ENCODE measurements at regions not wholly inside any gene's neighbourhood (a gene's known extent, or its start where the extent isn't known, plus 50 kb on each side); places are given as distances from the start of the nearest gene placed in this dataset.

DNA sequence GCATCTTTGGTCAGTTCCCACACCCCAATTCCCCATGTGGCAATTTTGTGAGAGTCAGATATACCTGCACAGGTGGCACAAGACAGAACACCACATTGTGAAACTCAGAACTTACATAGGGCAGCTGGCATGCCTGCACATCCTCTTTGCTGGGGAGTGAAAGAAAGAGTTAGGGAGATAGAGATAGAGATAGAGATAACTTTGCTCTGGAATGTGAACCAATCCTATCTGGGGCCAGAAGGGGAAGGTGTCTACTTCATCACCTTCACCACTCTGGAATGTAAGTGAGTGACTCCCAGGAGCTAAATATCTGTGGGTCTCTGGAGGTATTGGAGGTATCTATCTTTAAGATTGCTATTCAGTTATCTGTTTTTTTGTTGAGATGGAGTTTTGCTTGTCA is 289.2 kb downstream of the OGFRL1 start:
- ChIA-PET CTCF (no interaction called here), POLR2A (no interaction called here)
- Mint-ChIP-seq H3K4me3 (no peak overlapping the region), H3K27me3 (no peaks in the 10 kb centered on the region), H3K9me3 (peaks cover 0 to 2% (median 0%) of the 10 kb centered on the region in 11 donors), H3K4me1 (no peaks in the 10 kb centered on the region), H3K27ac (no peak overlapping the region), H3K36me3 (no peaks in the 10 kb centered on the region)
- DNase-seq = no peak
- H3K27ac ChIP-seq (ENCODE audit: low read depth, low read length) = no peak overlapping the region
- no peak overlapping the region for H3K4me3 ChIP-seq (ENCODE audit: low read length)
- intact Hi-C loops (cut with micrococcal nuclease) = no loop called here
- H3K36me3 ChIP-seq (ENCODE audit: control insufficient read depth in 2 of 3, insufficient read depth in 3 of 3, low read length in 3 of 3) = no peaks in the 10 kb centered on the region
- H3K4me1 ChIP-seq (ENCODE audit: control insufficient read depth in 2 of 2, insufficient read depth in 2 of 2, low read length in 2 of 2) = no peaks in the 10 kb centered on the region
- no peak for ATAC-seq
- H3K9me3 ChIP-seq (ENCODE audit: control insufficient read depth in 2 of 3, low read length in 3 of 3) = no peaks in the 10 kb centered on the region
- no peaks in the 10 kb centered on the region for H3K27me3 ChIP-seq (ENCODE audit: control insufficient read depth in 2 of 2, insufficient read depth in 2 of 2, low read length in 2 of 2)

GRCh38 chr6:71579902-71580301 is 291.3 kb downstream of the OGFRL1 start:
- Histone ChIP-seq H3K4me3 (ENCODE audit: low read length) (no peak overlapping the region), H3K27ac (ENCODE audit: low read depth, low read length) (no peak overlapping the region), H3K27me3 (ENCODE audit: control insufficient read depth in 2 of 2, insufficient read depth in 2 of 2, low read length in 2 of 2) (no peaks in the 10 kb centered on the region), H3K36me3 (ENCODE audit: control insufficient read depth in 2 of 3, insufficient read depth in 3 of 3, low read length in 3 of 3) (no peaks in the 10 kb centered on the region), H3K4me1 (ENCODE audit: control insufficient read depth in 2 of 2, insufficient read depth in 2 of 2, low read length in 2 of 2) (no peaks in the 10 kb centered on the region), H3K9me3 (ENCODE audit: control insufficient read depth in 2 of 3, low read length in 3 of 3) (peaks cover 0 to 2% (median 0%) of the 10 kb centered on the region in 3 experiments)
- no peaks in the 10 kb centered on the region for H3K27me3 Mint-ChIP-seq
- CTCF ChIA-PET = no interaction called here
- peaks cover 0 to 3% (median 0%) of the 10 kb centered on the region in 11 donors for H3K9me3 Mint-ChIP-seq
- H3K4me1 Mint-ChIP-seq = no peaks in the 10 kb centered on the region
- DNase-seq (no peak), ATAC-seq (no peak)
- no peak overlapping the region for H3K4me3 Mint-ChIP-seq
- intact Hi-C loops (cut with micrococcal nuclease) = no loop called here
- H3K36me3 Mint-ChIP-seq = no peaks in the 10 kb centered on the region
- H3K27ac Mint-ChIP-seq = no peak overlapping the region
- POLR2A ChIA-PET = no interaction called here

GRCh38 chr6:71582820-71583219 is 294.2 kb downstream of the OGFRL1 start:
- ChIA-PET POLR2A (no interaction called here), CTCF (no interaction called here)
- H3K36me3 ChIP-seq (ENCODE audit: control insufficient read depth in 2 of 3, insufficient read depth in 3 of 3, low read length in 3 of 3) = no peaks in the 10 kb centered on the region
- Mint-ChIP-seq H3K27me3 (peaks cover 0 to 8% (median 3%) of the 10 kb centered on the region in 5 donors), H3K4me1 (no peaks in the 10 kb centered on the region), H3K27ac (no peak overlapping the region), H3K4me3 (no peak overlapping the region), H3K9me3 (peaks cover 0 to 6% (median 2%) of the 10 kb centered on the region in 11 donors), H3K36me3 (no peaks in the 10 kb centered on the region)
- H3K27me3 ChIP-seq (ENCODE audit: control insufficient read depth in 2 of 2, insufficient read depth in 2 of 2, low read length in 2 of 2) = no peaks in the 10 kb centered on the region
- H3K27ac ChIP-seq (ENCODE audit: low read depth, low read length) = no peak overlapping the region
- intact Hi-C loops (cut with micrococcal nuclease) = no loop called here
- H3K4me1 ChIP-seq (ENCODE audit: control insufficient read depth in 2 of 2, insufficient read depth in 2 of 2, low read length in 2 of 2) = no peaks in the 10 kb centered on the region
- H3K9me3 ChIP-seq (ENCODE audit: control insufficient read depth in 2 of 3, low read length in 3 of 3) = peaks cover 0 to 4% (median 0%) of the 10 kb centered on the region in 3 experiments
- no peak for ATAC-seq
- no peak overlapping the region for H3K4me3 ChIP-seq (ENCODE audit: low read length)
- DNase-seq = no peak

GRCh38 chr6:71584712-71585436 is 296.3 kb downstream of the OGFRL1 start:
- Mint-ChIP-seq H3K4me3 (no peak overlapping the region), H3K27me3 (peaks cover 0 to 13% (median 10%) of the 10 kb centered on the region in 5 donors), H3K27ac (no peak overlapping the region), H3K36me3 (no peaks in the 10 kb centered on the region), H3K4me1 (no peaks in the 10 kb centered on the region), H3K9me3 (peaks cover 0 to 7% (median 3%) of the 10 kb centered on the region in 11 donors)
- intact Hi-C loops (cut with micrococcal nuclease) = no loop called here
- no peaks in the 10 kb centered on the region for H3K4me1 ChIP-seq (ENCODE audit: control insufficient read depth in 2 of 2, insufficient read depth in 2 of 2, low read length in 2 of 2)
- no peaks in the 10 kb centered on the region for H3K36me3 ChIP-seq (ENCODE audit: control insufficient read depth in 2 of 3, insufficient read depth in 3 of 3, low read length in 3 of 3)
- ATAC-seq = no peak
- DNase-seq = no peak
- ChIA-PET POLR2A (no interaction called here), CTCF (no interaction called here)
- H3K4me3 ChIP-seq (ENCODE audit: low read length) = no peak overlapping the region
- H3K27me3 ChIP-seq (ENCODE audit: control insufficient read depth in 2 of 2, insufficient read depth in 2 of 2, low read length in 2 of 2) = no peaks in the 10 kb centered on the region
- H3K27ac ChIP-seq (ENCODE audit: low read depth, low read length) = no peak overlapping the region
- peaks cover 0 to 4% (median 0%) of the 10 kb centered on the region in 3 experiments for H3K9me3 ChIP-seq (ENCODE audit: control insufficient read depth in 2 of 3, low read length in 3 of 3)

DNA sequence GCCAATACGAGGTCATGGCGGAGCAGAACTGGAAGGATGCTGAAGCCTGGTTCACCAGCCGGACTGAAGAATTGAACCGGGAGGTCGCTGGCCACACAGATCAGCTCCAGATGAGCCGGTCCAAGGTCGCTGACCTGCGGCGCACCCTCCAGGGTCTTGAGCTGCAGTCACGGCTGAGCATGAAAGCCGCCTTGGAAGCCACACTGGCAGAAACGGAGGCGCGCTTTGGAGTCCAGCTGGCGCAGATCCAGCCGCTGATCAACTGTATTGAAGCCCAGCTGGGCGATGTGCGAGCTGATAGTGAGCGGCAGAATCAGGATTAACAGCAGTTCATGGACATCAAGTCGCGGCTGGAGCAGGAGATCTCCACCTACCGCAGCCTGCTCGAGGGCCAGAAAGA is 296.9 kb downstream of the OGFRL1 start:
- no peak overlapping the region for H3K27ac ChIP-seq (ENCODE audit: low read depth, low read length)
- DNase-seq = no peak
- ChIA-PET CTCF (interaction anchor here (0.6 kb wide), 1 partner anchor 203 kb away, joined by 3 read pairs; no protein-coding TSS in a partner anchor), POLR2A (no interaction called here)
- Mint-ChIP-seq H3K27ac (no peak overlapping the region), H3K27me3 (peaks cover 0 to 13% (median 10%) of the 10 kb centered on the region in 5 donors), H3K4me3 (no peak overlapping the region), H3K36me3 (no peaks in the 10 kb centered on the region), H3K4me1 (no peaks in the 10 kb centered on the region), H3K9me3 (peaks cover 0 to 7% (median 3%) of the 10 kb centered on the region in 11 donors)
- H3K4me1 ChIP-seq (ENCODE audit: control insufficient read depth in 2 of 2, insufficient read depth in 2 of 2, low read length in 2 of 2) = no peaks in the 10 kb centered on the region
- H3K4me3 ChIP-seq (ENCODE audit: low read length) = no peak overlapping the region
- H3K9me3 ChIP-seq (ENCODE audit: control insufficient read depth in 2 of 3, low read length in 3 of 3) = peaks cover 0 to 4% (median 0%) of the 10 kb centered on the region in 3 experiments
- intact Hi-C loops (cut with micrococcal nuclease) = no loop called here
- no peaks in the 10 kb centered on the region for H3K27me3 ChIP-seq (ENCODE audit: control insufficient read depth in 2 of 2, insufficient read depth in 2 of 2, low read length in 2 of 2)
- ATAC-seq = no peak
- no peaks in the 10 kb centered on the region for H3K36me3 ChIP-seq (ENCODE audit: control insufficient read depth in 2 of 3, insufficient read depth in 3 of 3, low read length in 3 of 3)

DNA sequence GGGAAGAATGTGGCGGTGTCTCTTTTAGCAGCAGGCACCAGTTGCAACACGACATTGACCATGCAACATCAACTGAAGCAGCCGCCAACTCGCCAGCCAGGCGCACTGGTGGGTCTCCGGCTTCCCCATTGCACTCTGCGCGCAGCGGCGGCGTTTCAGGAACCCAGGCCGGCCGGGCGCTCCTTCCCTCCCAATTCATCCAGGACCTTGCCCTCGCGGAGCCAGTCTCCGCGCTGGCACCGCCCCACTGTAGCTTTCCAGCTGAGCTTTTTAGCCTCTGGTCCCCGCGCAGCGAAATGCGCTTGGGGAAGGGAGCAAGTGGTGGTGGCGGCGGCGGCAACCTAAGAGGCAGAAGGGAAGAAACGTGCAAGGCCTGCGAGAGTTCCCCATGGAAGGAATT is 297.9 kb upstream of the RIMS1 start:
- peaks cover 0 to 7% (median 3%) of the 10 kb centered on the region in 11 donors for H3K9me3 Mint-ChIP-seq
- intact Hi-C loops (cut with micrococcal nuclease) = no loop called here
- peaks cover 0 to 4% (median 0%) of the 10 kb centered on the region in 3 experiments for H3K9me3 ChIP-seq (ENCODE audit: control insufficient read depth in 2 of 3, low read length in 3 of 3)
- H3K4me1 Mint-ChIP-seq = no peaks in the 10 kb centered on the region
- no peak overlapping the region for H3K4me3 ChIP-seq (ENCODE audit: low read length)
- no peak for DNase-seq
- no peak overlapping the region for H3K27ac ChIP-seq (ENCODE audit: low read depth, low read length)
- no peaks in the 10 kb centered on the region for H3K27me3 ChIP-seq (ENCODE audit: control insufficient read depth in 2 of 2, insufficient read depth in 2 of 2, low read length in 2 of 2)
- peaks cover 0 to 13% (median 10%) of the 10 kb centered on the region in 5 donors for H3K27me3 Mint-ChIP-seq
- ATAC-seq = no peak
- H3K4me3 Mint-ChIP-seq = no peak overlapping the region
- H3K36me3 Mint-ChIP-seq = no peaks in the 10 kb centered on the region
- no peak overlapping the region for H3K27ac Mint-ChIP-seq
- CTCF ChIA-PET = no interaction called here
- H3K4me1 ChIP-seq (ENCODE audit: control insufficient read depth in 2 of 2, insufficient read depth in 2 of 2, low read length in 2 of 2) = no peaks in the 10 kb centered on the region
- H3K36me3 ChIP-seq (ENCODE audit: control insufficient read depth in 2 of 3, insufficient read depth in 3 of 3, low read length in 3 of 3) = no peaks in the 10 kb centered on the region
- POLR2A ChIA-PET = no interaction called here

DNA sequence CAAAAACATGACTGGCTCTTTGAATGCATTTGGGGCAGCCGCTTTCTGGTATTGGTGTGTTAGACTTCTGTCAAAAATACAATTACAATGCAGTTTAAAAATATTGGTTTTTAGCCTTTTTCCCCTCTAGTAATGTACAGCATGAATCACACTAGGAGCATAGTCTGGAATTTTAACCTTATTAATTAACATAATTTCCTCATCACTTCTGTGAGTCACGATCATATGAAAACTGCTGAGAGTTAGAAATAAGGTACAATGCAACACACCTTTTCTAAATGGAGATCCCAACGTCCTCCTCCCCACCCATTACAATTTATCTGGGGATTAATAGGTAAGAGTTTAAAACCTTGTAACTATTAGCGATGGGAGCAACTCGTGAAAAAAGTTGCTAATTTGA is 297.1 kb upstream of the RIMS1 start:
- Mint-ChIP-seq H3K36me3 (no peaks in the 10 kb centered on the region), H3K9me3 (peaks cover 0 to 7% (median 3%) of the 10 kb centered on the region in 11 donors)
- intact Hi-C loops (cut with micrococcal nuclease) = no loop called here

More for the DNA sequence above, 297.1 kb upstream of the RIMS1 start:
- Histone ChIP-seq H3K4me1 (ENCODE audit: control insufficient read depth in 2 of 2, insufficient read depth in 2 of 2, low read length in 2 of 2) (no peaks in the 10 kb centered on the region), H3K36me3 (ENCODE audit: control insufficient read depth in 2 of 3, insufficient read depth in 3 of 3, low read length in 3 of 3) (no peaks in the 10 kb centered on the region), H3K27me3 (ENCODE audit: control insufficient read depth in 2 of 2, insufficient read depth in 2 of 2, low read length in 2 of 2) (no peaks in the 10 kb centered on the region), H3K4me3 (ENCODE audit: low read length) (no peak overlapping the region), H3K9me3 (ENCODE audit: control insufficient read depth in 2 of 3, low read length in 3 of 3) (peaks cover 0 to 4% (median 0%) of the 10 kb centered on the region in 3 experiments), H3K27ac (ENCODE audit: low read depth, low read length) (no peak overlapping the region)
- CTCF ChIA-PET = no interaction called here
- H3K27ac Mint-ChIP-seq = no peak overlapping the region
- no peak overlapping the region for H3K4me3 Mint-ChIP-seq
- no peaks in the 10 kb centered on the region for H3K4me1 Mint-ChIP-seq
- no peak for ATAC-seq
- POLR2A ChIA-PET = no interaction called here
- DNase-seq = no peak
- H3K27me3 Mint-ChIP-seq = peaks cover 0 to 13% (median 10%) of the 10 kb centered on the region in 5 donors
